AML-193 (cell line): ENCODE measurements at regions not wholly inside any gene's neighbourhood (a gene's known extent, or its start where the extent isn't known, plus 50 kb on each side); places are given as distances from the start of the nearest gene placed in this dataset.
"Not testable (repeated sequence)": the region's sequence is repeated elsewhere in the genome, so short reads cannot be mapped to it uniquely, and the experiment has no call there.

Experiments
- DNase-seq, 2 experiments: peaks; one replicate each; lab custom pipeline; 2025; lab: John Stamatoyannopoulos, UW

- no peak for DNase-seq
Measured at GRCh38 chr2:125867908-125868307, 788.0 kb upstream of the GYPC start.

- no peak for DNase-seq
Measured at GRCh38 chr2:125870264-125870663, 785.7 kb upstream of the GYPC start.

- DNase-seq: no peak
Measured at GRCh38 chr2:125870746-125871145, 785.2 kb upstream of the GYPC start.

- DNase-seq: no peak
Measured at GRCh38 chr2:125874564-125874963, 781.4 kb upstream of the GYPC start.

GRCh38 chr2:125885340-125885739, 770.6 kb upstream of the GYPC start:
- DNase-seq: no peak

GRCh38 chr2:125886153-125886552, 769.8 kb upstream of the GYPC start:
- DNase-seq: no peak

- DNase-seq: no peak
Measured at GRCh38 chr2:125901278-125901677, 754.7 kb upstream of the GYPC start.

- no peak for DNase-seq
Measured at GRCh38 chr2:125925891-125926546, 729.9 kb upstream of the GYPC start.

GRCh38 chr2:125935559-125935958, 720.4 kb upstream of the GYPC start:
- DNase-seq: no peak

- DNase-seq: no peak
Measured at GRCh38 chr2:125942585-125943424, 713.2 kb upstream of the GYPC start.

- no peak for DNase-seq
Measured at GRCh38 chr2:125959047-125959446, 696.9 kb upstream of the GYPC start.

- DNase-seq: no peak
Measured at GRCh38 chr2:125961739-125962138, 694.2 kb upstream of the GYPC start.

- DNase-seq: no peak
Measured at GRCh38 chr2:125979886-125980285, 676.1 kb upstream of the GYPC start.

GRCh38 chr2:125983364-125983763, 672.6 kb upstream of the GYPC start:
- no peak for DNase-seq

GRCh38 chr2:126029316-126029715, 626.6 kb upstream of the GYPC start:
- DNase-seq: no peak

- DNase-seq: no peak
Measured at GRCh38 chr2:126038861-126039260, 617.1 kb upstream of the GYPC start.

GRCh38 chr2:126041391-126042047, 614.4 kb upstream of the GYPC start:
- no peak for DNase-seq

GRCh38 chr2:126042089-126042488, 613.9 kb upstream of the GYPC start:
- DNase-seq: no peak

- DNase-seq: no peak
Measured at GRCh38 chr2:126048719-126049118, 607.2 kb upstream of the GYPC start.

GRCh38 chr2:126049461-126049860, 606.5 kb upstream of the GYPC start:
- no peak for DNase-seq

- DNase-seq: no peak
Measured at GRCh38 chr2:126050991-126051736, 604.8 kb upstream of the GYPC start.

- not testable (repeated sequence) for DNase-seq
Measured at GRCh38 chr2:126051737-126052240, 604.2 kb upstream of the GYPC start.
